ENCODE measurements at regions not wholly inside any gene's neighbourhood (a gene's known extent, or its start where the extent isn't known, plus 50 kb on each side); places are given as distances from the start of the nearest gene placed in this dataset.

- no peak overlapping the region for H3K9ac ChIP-seq (ENCODE audit: low read length)
- H3K27me3 ChIP-seq (ENCODE audit: control insufficient read depth in 1 of 2, insufficient read depth in 1 of 2, low read length in 2 of 2) = no peaks in the 10 kb centered on the region
- H2BK5ac ChIP-seq (ENCODE audit: low read depth, low read length, poor library complexity, severe bottlenecking) = no peak overlapping the region
- H3K4me2 ChIP-seq (ENCODE audit: low read length, poor library complexity, severe bottlenecking) = no peak overlapping the region
- peak overlapping the region in 1 of 2 experiments; percentile 5 for H3K18ac ChIP-seq (ENCODE audit: low read depth in 1 of 2, low read length in 2 of 2)
- DNase-seq = no peak
- no peaks in the 10 kb centered on the region for H3K79me1 ChIP-seq (replicated peaks; ENCODE audit: low read length, poor library complexity, severe bottlenecking)
- H3K4ac ChIP-seq (ENCODE audit: low read depth in 1 of 2, low read length in 2 of 2) = peak overlapping the region in 1 of 2 experiments; percentile 40
- H2BK120ac ChIP-seq (ENCODE audit: low read depth, low read length) = no peak overlapping the region
- H2AFZ ChIP-seq (ENCODE audit: low read depth, low read length) = no peak overlapping the region
- H3K9me3 ChIP-seq (ENCODE audit: control insufficient read depth, low read length) = peaks cover 14% of the 10 kb centered on the region
- peak overlapping the region; percentile 45 for H4K8ac ChIP-seq (ENCODE audit: low read length)
- peak overlapping the region; percentile 38 to 70 for H2BK12ac ChIP-seq (ENCODE audit: low read length in 2 of 2)
- H2BK15ac ChIP-seq (ENCODE audit: low read depth, poor library complexity, severe bottlenecking) = no peak overlapping the region
- no peak overlapping the region for H3K14ac ChIP-seq (ENCODE audit: low read length in 2 of 2)
- no peaks in the 10 kb centered on the region for H3K36me3 ChIP-seq (ENCODE audit: control insufficient read depth in 1 of 2, insufficient read depth in 2 of 2, low read depth in 1 of 2, low read length in 2 of 2)
- H2AK5ac ChIP-seq (ENCODE audit: low read length, severe bottlenecking) = no peak overlapping the region
- H3K4me3 ChIP-seq (ENCODE audit: insufficient read depth in 1 of 2, low read depth in 1 of 2, low read length in 2 of 2) = no peak overlapping the region
- H3K4me1 ChIP-seq (ENCODE audit: control insufficient read depth, insufficient read depth, low read depth, low read length) = no peaks in the 10 kb centered on the region
- no peak overlapping the region for H3K23ac ChIP-seq (ENCODE audit: low read length in 2 of 2)
- WGBS = 87% methylated on average over 5 of the region's 5 CpGs
- peak overlapping the region; percentile 30 for H4K91ac ChIP-seq (ENCODE audit: low read length)
- H3K27ac ChIP-seq (ENCODE audit: low read length, poor library complexity, severe bottlenecking) = no peak overlapping the region
Measured at GRCh38 chr2:237165405-237166276, 80.0 kb downstream of the COPS8 start.

GRCh38 chr2:237167038-237167437 lies 81.3 kb downstream of the COPS8 start:
- Histone ChIP-seq H3K4me1 (ENCODE audit: control insufficient read depth, insufficient read depth, low read depth, low read length) (peaks cover 3% of the 10 kb centered on the region), H3K4me2 (ENCODE audit: low read length, poor library complexity, severe bottlenecking) (no peak overlapping the region), H3K18ac (ENCODE audit: low read depth in 1 of 2, low read length in 2 of 2) (peak overlapping the region in 1 of 2 experiments; percentile 28), H2BK120ac (ENCODE audit: low read depth, low read length) (no peak overlapping the region), H3K9me3 (ENCODE audit: control insufficient read depth, low read length) (peaks cover 14% of the 10 kb centered on the region), H3K27ac (ENCODE audit: low read length, poor library complexity, severe bottlenecking) (no peak overlapping the region), H2BK5ac (ENCODE audit: low read depth, low read length, poor library complexity, severe bottlenecking) (no peak overlapping the region), H2AK5ac (ENCODE audit: low read length, severe bottlenecking) (no peak overlapping the region), H3K36me3 (ENCODE audit: control insufficient read depth in 1 of 2, insufficient read depth in 2 of 2, low read depth in 1 of 2, low read length in 2 of 2) (no peaks in the 10 kb centered on the region), H4K91ac (ENCODE audit: low read length) (peak overlapping the region; percentile 11), H3K9ac (ENCODE audit: low read length) (no peak overlapping the region), H3K4me3 (ENCODE audit: insufficient read depth in 1 of 2, low read depth in 1 of 2, low read length in 2 of 2) (no peak overlapping the region), H3K4ac (ENCODE audit: low read depth in 1 of 2, low read length in 2 of 2) (no peak overlapping the region), H3K79me1 (replicated peaks; ENCODE audit: low read length, poor library complexity, severe bottlenecking) (no peaks in the 10 kb centered on the region), H2BK15ac (ENCODE audit: low read depth, poor library complexity, severe bottlenecking) (no peak overlapping the region), H4K8ac (ENCODE audit: low read length) (peak overlapping the region; percentile 35), H3K27me3 (ENCODE audit: control insufficient read depth in 1 of 2, insufficient read depth in 1 of 2, low read length in 2 of 2) (no peaks in the 10 kb centered on the region), H2BK12ac (ENCODE audit: low read length in 2 of 2) (peak overlapping the region; percentile 75 to 92), H3K14ac (ENCODE audit: low read length in 2 of 2) (no peak overlapping the region), H2AFZ (ENCODE audit: low read depth, low read length) (no peak overlapping the region), H3K23ac (ENCODE audit: low read length in 2 of 2) (no peak overlapping the region)
- DNase-seq = no peak
- WGBS = 100% methylated on average over 3 of the region's 4 CpGs

DNA sequence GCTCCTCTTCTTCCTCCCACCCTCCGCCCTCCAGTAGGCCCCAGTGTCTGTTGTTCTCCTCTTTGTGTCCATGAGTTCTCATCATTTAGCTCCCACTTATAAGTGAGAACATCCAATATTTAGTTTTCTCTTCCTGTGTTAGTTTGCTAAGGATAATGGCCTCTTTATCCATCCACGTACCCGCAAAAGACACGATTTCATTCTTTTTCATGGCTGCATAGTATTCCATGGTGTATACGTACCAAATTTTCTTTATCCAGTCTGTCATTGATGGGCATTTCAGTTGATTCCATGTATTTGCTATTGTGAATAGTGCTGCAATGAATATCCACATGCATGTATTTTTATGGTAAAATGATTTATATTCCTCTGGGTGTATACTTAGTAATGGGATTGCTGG lies 82.2 kb downstream of the COPS8 start:
- H3K4ac ChIP-seq (ENCODE audit: low read depth in 1 of 2, low read length in 2 of 2) = no peak overlapping the region
- H2BK5ac ChIP-seq (ENCODE audit: low read depth, low read length, poor library complexity, severe bottlenecking) = no peak overlapping the region
- H2BK12ac ChIP-seq (ENCODE audit: low read length in 2 of 2) = no peak overlapping the region
- no peaks in the 10 kb centered on the region for H3K27me3 ChIP-seq (ENCODE audit: control insufficient read depth in 1 of 2, insufficient read depth in 1 of 2, low read length in 2 of 2)
- no peak for DNase-seq
- H3K36me3 ChIP-seq (ENCODE audit: control insufficient read depth in 1 of 2, insufficient read depth in 2 of 2, low read depth in 1 of 2, low read length in 2 of 2) = no peaks in the 10 kb centered on the region
- H2AK5ac ChIP-seq (ENCODE audit: low read length, severe bottlenecking) = no peak overlapping the region
- H3K27ac ChIP-seq (ENCODE audit: low read length, poor library complexity, severe bottlenecking) = no peak overlapping the region
- H4K91ac ChIP-seq (ENCODE audit: low read length) = no peak overlapping the region
- H4K8ac ChIP-seq (ENCODE audit: low read length) = no peak overlapping the region
- no peak overlapping the region for H3K4me2 ChIP-seq (ENCODE audit: low read length, poor library complexity, severe bottlenecking)
- H3K9ac ChIP-seq (ENCODE audit: low read length) = no peak overlapping the region
- H2BK120ac ChIP-seq (ENCODE audit: low read depth, low read length) = no peak overlapping the region
- H3K14ac ChIP-seq (ENCODE audit: low read length in 2 of 2) = no peak overlapping the region
- peaks cover 14% of the 10 kb centered on the region for H3K9me3 ChIP-seq (ENCODE audit: control insufficient read depth, low read length)
- H2AFZ ChIP-seq (ENCODE audit: low read depth, low read length) = no peak overlapping the region
- 90% methylated on average over 5 of the region's 5 CpGs for WGBS
- no peak overlapping the region for H3K23ac ChIP-seq (ENCODE audit: low read length in 2 of 2)
- no peak overlapping the region for H2BK15ac ChIP-seq (ENCODE audit: low read depth, poor library complexity, severe bottlenecking)
- H3K79me1 ChIP-seq (replicated peaks; ENCODE audit: low read length, poor library complexity, severe bottlenecking) = no peaks in the 10 kb centered on the region
- H3K4me1 ChIP-seq (ENCODE audit: control insufficient read depth, insufficient read depth, low read depth, low read length) = peaks cover 3% of the 10 kb centered on the region
- no peak overlapping the region for H3K18ac ChIP-seq (ENCODE audit: low read depth in 1 of 2, low read length in 2 of 2)
- no peak overlapping the region for H3K4me3 ChIP-seq (ENCODE audit: insufficient read depth in 1 of 2, low read depth in 1 of 2, low read length in 2 of 2)

DNA sequence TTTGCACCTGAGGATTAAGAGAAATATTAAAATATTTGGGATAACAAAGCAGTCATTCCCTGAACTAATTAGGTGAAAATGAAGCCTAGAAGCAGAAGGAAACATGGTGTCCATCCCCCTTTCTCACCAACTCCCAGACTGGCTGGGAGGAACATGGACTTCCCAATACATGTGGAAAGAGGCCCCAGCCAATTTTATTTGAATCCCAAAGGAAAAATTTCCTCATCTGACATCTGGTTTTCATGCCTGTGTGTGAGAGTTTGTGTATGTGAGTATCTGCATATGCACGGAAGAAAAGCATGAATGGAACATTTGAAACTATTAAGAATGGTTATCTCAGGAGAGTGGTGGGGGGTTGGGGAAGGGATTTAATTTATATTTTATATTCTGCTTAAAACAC lies 84.3 kb downstream of the COPS8 start:
- Histone ChIP-seq H3K4ac (ENCODE audit: low read depth in 1 of 2, low read length in 2 of 2) (peak overlapping the region in 1 of 2 experiments; percentile 50), H3K9ac (ENCODE audit: low read length) (peak overlapping the region; percentile 91), H4K91ac (ENCODE audit: low read length) (no peak overlapping the region), H3K27me3 (ENCODE audit: control insufficient read depth in 1 of 2, insufficient read depth in 1 of 2, low read length in 2 of 2) (no peaks in the 10 kb centered on the region), H3K4me1 (ENCODE audit: control insufficient read depth, insufficient read depth, low read depth, low read length) (peaks cover 3% of the 10 kb centered on the region), H2BK15ac (ENCODE audit: low read depth, poor library complexity, severe bottlenecking) (no peak overlapping the region), H3K4me3 (ENCODE audit: insufficient read depth in 1 of 2, low read depth in 1 of 2, low read length in 2 of 2) (no peak overlapping the region), H2AK5ac (ENCODE audit: low read length, severe bottlenecking) (no peak overlapping the region), H2BK120ac (ENCODE audit: low read depth, low read length) (peak overlapping the region; percentile 49), H2BK5ac (ENCODE audit: low read depth, low read length, poor library complexity, severe bottlenecking) (no peak overlapping the region), H4K8ac (ENCODE audit: low read length) (no peak overlapping the region), H3K36me3 (ENCODE audit: control insufficient read depth in 1 of 2, insufficient read depth in 2 of 2, low read depth in 1 of 2, low read length in 2 of 2) (no peaks in the 10 kb centered on the region), H3K9me3 (ENCODE audit: control insufficient read depth, low read length) (peaks cover 23% of the 10 kb centered on the region), H3K4me2 (ENCODE audit: low read length, poor library complexity, severe bottlenecking) (no peak overlapping the region), H3K18ac (ENCODE audit: low read depth in 1 of 2, low read length in 2 of 2) (peak overlapping the region in 1 of 2 experiments; percentile 54), H3K14ac (ENCODE audit: low read length in 2 of 2) (no peak overlapping the region), H2AFZ (ENCODE audit: low read depth, low read length) (no peak overlapping the region), H3K23ac (ENCODE audit: low read length in 2 of 2) (no peak overlapping the region), H2BK12ac (ENCODE audit: low read length in 2 of 2) (no peak overlapping the region), H3K79me1 (replicated peaks; ENCODE audit: low read length, poor library complexity, severe bottlenecking) (no peaks in the 10 kb centered on the region), H3K27ac (ENCODE audit: low read length, poor library complexity, severe bottlenecking) (no peak overlapping the region)
- WGBS = 50% methylated on average over 1 of the region's 1 CpG
- DNase-seq = no peak
